GM06990 (cell line): ENCODE measurements at regions not wholly inside any gene's neighbourhood (a gene's known extent, or its start where the extent isn't known, plus 50 kb on each side); places are given as distances from the start of the nearest gene placed in this dataset.

ENCODE experiments used
- DNase-seq: peaks from one replicate; pipeline ENCODE4 v3.0.0-alpha.2; 2011; ENCODE audit not compliant: insufficient read length; ENCODE audit errors: extremely low read depth
- H3K27me3 ChIP-seq: replicated peaks from 2 replicates; pipeline ENCODE4 v1.6.0; 2011; ENCODE audit warnings: low read length; ENCODE audit not compliant: control insufficient read depth, insufficient read depth
- H3K36me3 ChIP-seq: 2 replicates; pipeline ENCODE4 v1.5.1; 2011; ENCODE audit warnings: low read length; ENCODE audit not compliant: control insufficient read depth, insufficient read depth
- H3K4me3 ChIP-seq: replicated peaks from 2 replicates; pipeline ENCODE4 v1.5.1; 2011; ENCODE audit warnings: low read depth, mild to moderate bottlenecking, control low read depth, low read length
- TF ChIP-seq, protein P1 (sequence below): IDR thresholded peaks from 2 replicates; pipeline ENCODE4 v1.5.1; 2011; ENCODE audit warnings: low read length, control low read depth, mild to moderate bottlenecking, inconsistent platforms; ENCODE audit not compliant: insufficient read depth, poor library complexity, severe bottlenecking

DNA sequence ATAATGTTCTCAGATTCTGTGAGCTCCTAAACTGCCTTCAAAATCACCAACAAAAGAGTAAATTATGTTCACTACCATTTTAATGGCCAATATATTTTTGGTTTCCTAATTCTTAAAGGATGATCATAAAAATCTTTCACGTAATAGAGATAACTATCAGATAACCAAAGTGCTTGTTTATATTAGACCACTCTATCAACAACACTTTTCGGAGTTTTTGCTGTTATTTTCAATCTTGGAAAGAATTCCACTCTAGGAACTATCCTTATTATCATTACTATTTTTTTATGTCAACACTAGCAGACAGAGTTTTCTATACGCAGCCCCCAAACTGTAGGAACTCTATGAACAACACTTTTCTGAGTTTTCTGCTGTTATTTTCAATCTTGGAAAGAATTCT is 782.5 kb upstream of the ZEB2 start:
- no peaks in the 10 kb centered on the region for H3K27me3 ChIP-seq
- TF ChIP-seq, protein P1, sequence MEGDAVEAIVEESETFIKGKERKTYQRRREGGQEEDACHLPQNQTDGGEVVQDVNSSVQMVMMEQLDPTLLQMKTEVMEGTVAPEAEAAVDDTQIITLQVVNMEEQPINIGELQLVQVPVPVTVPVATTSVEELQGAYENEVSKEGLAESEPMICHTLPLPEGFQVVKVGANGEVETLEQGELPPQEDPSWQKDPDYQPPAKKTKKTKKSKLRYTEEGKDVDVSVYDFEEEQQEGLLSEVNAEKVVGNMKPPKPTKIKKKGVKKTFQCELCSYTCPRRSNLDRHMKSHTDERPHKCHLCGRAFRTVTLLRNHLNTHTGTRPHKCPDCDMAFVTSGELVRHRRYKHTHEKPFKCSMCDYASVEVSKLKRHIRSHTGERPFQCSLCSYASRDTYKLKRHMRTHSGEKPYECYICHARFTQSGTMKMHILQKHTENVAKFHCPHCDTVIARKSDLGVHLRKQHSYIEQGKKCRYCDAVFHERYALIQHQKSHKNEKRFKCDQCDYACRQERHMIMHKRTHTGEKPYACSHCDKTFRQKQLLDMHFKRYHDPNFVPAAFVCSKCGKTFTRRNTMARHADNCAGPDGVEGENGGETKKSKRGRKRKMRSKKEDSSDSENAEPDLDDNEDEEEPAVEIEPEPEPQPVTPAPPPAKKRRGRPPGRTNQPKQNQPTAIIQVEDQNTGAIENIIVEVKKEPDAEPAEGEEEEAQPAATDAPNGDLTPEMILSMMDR = no peak
- DNase-seq = no peak
- H3K36me3 ChIP-seq = no peaks in the 10 kb centered on the region
- no peak overlapping the region for H3K4me3 ChIP-seq

DNA sequence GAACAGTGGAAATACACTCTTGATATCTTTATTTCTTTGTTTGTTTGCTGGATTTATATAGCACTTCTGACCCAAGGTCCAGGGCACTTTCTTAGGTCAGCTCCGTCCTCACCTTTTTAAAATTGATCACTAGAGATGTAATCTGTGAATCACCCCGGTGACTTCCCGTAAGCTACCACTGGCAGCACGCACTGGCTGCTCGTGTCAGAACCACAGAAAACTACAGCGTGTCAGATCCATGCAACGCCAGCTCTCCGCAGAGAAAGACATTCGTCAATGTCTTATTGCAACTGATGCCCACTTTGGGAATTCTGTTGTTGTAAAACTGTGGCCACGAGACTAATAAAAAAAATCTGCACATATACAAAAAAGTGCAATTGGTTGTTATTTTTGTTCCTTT is 779.4 kb upstream of the ZEB2 start:
- no peak for DNase-seq
- Histone ChIP-seq H3K27me3 (no peaks in the 10 kb centered on the region), H3K4me3 (no peak overlapping the region), H3K36me3 (no peaks in the 10 kb centered on the region)
- TF ChIP-seq, protein P1 = no peak

DNA sequence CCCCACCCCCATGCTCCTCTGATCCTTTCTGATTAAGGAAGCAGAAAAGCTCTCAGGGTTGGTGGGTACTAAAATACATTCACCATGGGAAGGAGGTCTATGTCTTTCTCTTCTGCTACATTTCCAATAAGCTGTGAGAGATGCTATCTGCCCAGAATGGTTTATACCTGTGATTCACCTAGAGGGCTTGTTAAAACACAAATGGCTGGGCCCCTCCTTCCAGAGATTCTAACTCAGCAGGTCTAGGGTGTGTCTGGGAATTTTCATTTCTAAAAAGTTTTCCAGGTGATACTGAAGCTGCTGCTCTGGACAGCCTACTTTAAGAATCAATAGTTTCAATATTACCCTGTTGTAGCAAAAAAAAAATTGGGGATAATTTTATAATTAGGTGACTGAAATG is 772.2 kb upstream of the ZEB2 start:
- DNase-seq = no peak
- TF ChIP-seq, protein P1 = no peak
- no peaks in the 10 kb centered on the region for H3K36me3 ChIP-seq
- H3K4me3 ChIP-seq = no peak overlapping the region
- no peaks in the 10 kb centered on the region for H3K27me3 ChIP-seq

DNA sequence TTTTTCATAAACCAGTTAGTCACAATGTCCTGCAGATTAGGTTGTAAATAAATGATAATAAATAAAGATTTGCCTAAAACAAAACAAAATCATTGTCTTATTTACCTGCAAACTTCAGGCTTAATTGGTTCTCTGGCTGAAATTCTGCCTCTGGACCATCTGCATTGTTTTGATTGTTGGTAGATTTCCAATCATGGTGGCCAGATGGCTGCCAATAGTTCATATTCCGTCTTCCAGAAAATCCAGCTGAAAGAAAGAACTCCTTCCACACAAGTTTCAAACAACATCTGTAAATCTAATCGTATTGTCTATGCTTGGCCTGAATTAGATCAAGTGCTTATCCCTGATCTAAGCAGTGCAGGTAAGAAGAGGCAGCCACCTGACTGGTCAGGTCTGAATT is 771.1 kb upstream of the ZEB2 start:
- Histone ChIP-seq H3K4me3 (no peak overlapping the region), H3K27me3 (no peaks in the 10 kb centered on the region), H3K36me3 (no peaks in the 10 kb centered on the region)
- DNase-seq = no peak
- TF ChIP-seq, protein P1 = no peak

DNA sequence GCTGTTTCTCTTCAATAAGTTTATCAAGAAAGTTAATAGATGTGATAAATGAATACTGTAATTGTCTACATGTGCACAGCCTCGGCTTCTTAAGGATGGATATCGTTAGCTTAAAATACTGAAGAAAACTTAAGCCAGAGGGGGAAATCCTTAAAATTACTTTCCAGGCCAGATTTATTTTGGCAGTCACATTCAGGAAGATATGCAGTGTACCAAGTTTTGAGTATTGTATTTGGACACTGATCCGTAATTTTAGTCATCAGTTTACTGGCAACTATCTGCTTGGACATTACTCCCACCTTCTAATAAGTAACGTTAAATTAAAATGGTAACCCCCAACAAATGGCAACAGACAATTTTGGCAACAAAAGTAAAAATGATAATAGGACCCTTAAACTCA is 770.0 kb upstream of the ZEB2 start:
- no peak for DNase-seq
- Histone ChIP-seq H3K36me3 (no peaks in the 10 kb centered on the region), H3K4me3 (no peak overlapping the region), H3K27me3 (no peaks in the 10 kb centered on the region)
- TF ChIP-seq, protein P1 = no peak

DNA sequence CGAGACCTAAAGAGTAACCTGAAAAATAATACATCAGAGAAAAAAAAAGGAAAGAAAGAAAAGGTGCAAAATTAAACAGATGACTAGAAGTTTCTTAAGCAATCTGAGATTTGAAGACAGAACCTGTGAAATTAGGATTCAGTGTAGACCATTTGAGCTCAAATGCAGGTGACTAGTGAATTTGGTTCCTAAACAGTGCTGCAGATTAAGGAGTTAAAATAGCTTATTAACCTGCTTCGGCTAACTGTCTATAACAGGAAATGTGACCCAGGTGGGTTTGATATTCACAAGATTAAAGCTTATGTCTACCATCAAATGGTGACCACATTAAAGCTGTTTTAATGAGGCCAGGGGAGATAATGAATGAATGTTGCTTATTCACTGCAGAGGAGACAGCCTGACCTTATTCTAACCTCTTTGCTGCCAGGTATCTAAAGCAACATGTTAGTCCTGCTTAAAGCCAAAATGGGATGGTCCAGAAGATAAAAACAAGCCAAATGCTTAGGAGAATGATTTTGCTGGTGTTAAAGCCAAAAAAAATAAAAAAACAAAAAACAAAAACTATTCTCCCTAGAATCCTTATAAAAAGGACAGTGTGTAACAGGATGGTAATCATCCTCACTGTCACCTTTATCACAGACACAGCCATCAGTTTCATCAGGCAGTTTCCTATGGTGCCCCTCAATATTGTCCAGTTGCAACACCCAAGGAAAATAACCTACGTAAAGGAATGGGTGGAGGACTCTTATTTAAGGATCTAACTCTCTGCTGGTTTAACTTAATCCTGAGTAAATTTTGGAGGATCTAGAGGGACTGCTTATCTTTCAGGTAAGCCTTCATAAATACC is 769.0 kb upstream of the ZEB2 start:
- Histone ChIP-seq H3K4me3 (no peak overlapping the region), H3K27me3 (no peaks in the 10 kb centered on the region), H3K36me3 (no peaks in the 10 kb centered on the region)
- TF ChIP-seq, protein P1 = no peak
- no peak for DNase-seq
